Prostate gland (tissue), 2 donors: ENCODE measurements at regions not wholly inside any gene's neighbourhood (a gene's known extent, or its start where the extent isn't known, plus 50 kb on each side); places are given as distances from the start of the nearest gene placed in this dataset.

ENCODE experiments used
- DNase-seq: peaks from one replicate; pipeline ENCODE4 v3.0.0-alpha.2; 2019; ENCODE audit warnings: low spot score
- H3K27ac ChIP-seq, 2 donors: fragments of 200-600 bp; sonication (generic); 2 replicates each; pipeline ENCODE4 v1.5.1; 2017 to 2019
- H3K27me3 ChIP-seq: fragments of 200-600 bp; sonication (generic); replicated peaks from 2 replicates; pipeline ENCODE4 v1.5.1; 2019; ENCODE audit not compliant: insufficient read depth
- H3K36me3 ChIP-seq, 2 donors: fragments of 200-600 bp; sonication (generic); 1 replicate in 1 of 2; 2 replicates in 1 of 2; pipeline versions ENCODE4 v1.5.1 to v1.8.1; 2017 to 2019
- H3K4me1 ChIP-seq: fragments of 200-600 bp; sonication (generic); replicated peaks from 2 replicates; pipeline ENCODE4 v1.5.1; 2019
- H3K4me3 ChIP-seq, 2 donors: fragments of 200-600 bp; sonication (generic); 2 replicates each; pipeline ENCODE4 v1.5.1; 2017 to 2019
- H3K9me3 ChIP-seq: fragments of 200-600 bp; sonication (generic); 2 replicates; pipeline ENCODE4 v1.5.1; 2017
- POLR2A ChIP-seq: fragments of 450-650 bp; IDR thresholded peaks from one replicate; pipeline ENCODE4 v1.6.1; 2016; ENCODE audit warnings: antibody characterized with exemption, mild to moderate bottlenecking
- POLR2AphosphoS5 ChIP-seq: sonication (generic); formaldehyde crosslinking; IDR thresholded peaks from one replicate; pipeline ENCODE4 v1.6.1; 2017; ENCODE audit warnings: antibody characterized with exemption
- WGBS: methylation state at CpG from one replicate; pipeline ENCODE4 v1.1.5; 2018; 5-methylcytosine and 5-hydroxymethylcytosine counted together
- intact Hi-C: fragments of 100-400 bp; cut with DNase I; formaldehyde crosslinking; loops from one replicate; pipeline ENCODE4 v1.14.2; 2022
- TF ChIP-seq, protein P1 (sequence below), 4 experiments: fragments of 200-600 bp in 2 of 4; fragments of 450-650 bp in 2 of 4; sonication (generic) in 2 of 4; IDR thresholded peaks; 1 replicate in 3 of 4; 2 replicates in 1 of 4; pipeline ENCODE4 v1.5.1; 2016 to 2019; ENCODE audit warnings: antibody characterized with exemption in 4 of 4, mild to moderate bottlenecking in 2 of 4, moderate library complexity in 2 of 4

DNA sequence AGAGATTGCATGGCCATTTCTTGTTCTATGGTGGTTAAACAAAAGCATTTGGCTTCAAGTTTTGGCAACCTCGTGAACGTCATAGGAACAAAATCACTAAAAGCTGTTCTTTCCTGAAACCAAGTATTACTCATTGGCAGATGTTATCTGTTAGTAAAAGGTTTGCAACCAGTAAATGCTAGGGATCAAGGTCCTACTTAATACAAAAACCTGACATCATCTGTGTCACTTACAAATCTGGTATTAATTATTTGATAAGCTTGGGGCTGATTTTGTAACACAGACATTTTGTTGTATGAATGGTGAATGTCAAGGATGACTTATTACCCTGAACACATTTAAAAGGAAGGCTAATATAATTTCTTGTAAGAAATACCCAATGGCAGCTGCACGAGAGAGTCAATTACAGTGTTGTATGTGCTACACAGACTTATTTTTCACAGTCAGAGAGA lies 486.4 kb upstream of the ZNF608 start:
- no peaks in the 10 kb centered on the region for H3K9me3 ChIP-seq
- intact Hi-C loops: no loop called here
- no peaks in the 10 kb centered on the region for H3K27me3 ChIP-seq
- H3K4me1 ChIP-seq: no peaks in the 10 kb centered on the region
- no peaks in the 10 kb centered on the region for H3K36me3 ChIP-seq
- WGBS: 30% methylated on average over 3 of the region's 3 CpGs
- DNase-seq: no peak
- TF ChIP-seq POLR2A (no peak), POLR2AphosphoS5 (no peak)
- TF ChIP-seq, protein P1, sequence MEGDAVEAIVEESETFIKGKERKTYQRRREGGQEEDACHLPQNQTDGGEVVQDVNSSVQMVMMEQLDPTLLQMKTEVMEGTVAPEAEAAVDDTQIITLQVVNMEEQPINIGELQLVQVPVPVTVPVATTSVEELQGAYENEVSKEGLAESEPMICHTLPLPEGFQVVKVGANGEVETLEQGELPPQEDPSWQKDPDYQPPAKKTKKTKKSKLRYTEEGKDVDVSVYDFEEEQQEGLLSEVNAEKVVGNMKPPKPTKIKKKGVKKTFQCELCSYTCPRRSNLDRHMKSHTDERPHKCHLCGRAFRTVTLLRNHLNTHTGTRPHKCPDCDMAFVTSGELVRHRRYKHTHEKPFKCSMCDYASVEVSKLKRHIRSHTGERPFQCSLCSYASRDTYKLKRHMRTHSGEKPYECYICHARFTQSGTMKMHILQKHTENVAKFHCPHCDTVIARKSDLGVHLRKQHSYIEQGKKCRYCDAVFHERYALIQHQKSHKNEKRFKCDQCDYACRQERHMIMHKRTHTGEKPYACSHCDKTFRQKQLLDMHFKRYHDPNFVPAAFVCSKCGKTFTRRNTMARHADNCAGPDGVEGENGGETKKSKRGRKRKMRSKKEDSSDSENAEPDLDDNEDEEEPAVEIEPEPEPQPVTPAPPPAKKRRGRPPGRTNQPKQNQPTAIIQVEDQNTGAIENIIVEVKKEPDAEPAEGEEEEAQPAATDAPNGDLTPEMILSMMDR (IDR thresholded peaks at IDR 0.05): no peak
- no peak overlapping the region for H3K4me3 ChIP-seq
- H3K27ac ChIP-seq: no peak overlapping the region

DNA sequence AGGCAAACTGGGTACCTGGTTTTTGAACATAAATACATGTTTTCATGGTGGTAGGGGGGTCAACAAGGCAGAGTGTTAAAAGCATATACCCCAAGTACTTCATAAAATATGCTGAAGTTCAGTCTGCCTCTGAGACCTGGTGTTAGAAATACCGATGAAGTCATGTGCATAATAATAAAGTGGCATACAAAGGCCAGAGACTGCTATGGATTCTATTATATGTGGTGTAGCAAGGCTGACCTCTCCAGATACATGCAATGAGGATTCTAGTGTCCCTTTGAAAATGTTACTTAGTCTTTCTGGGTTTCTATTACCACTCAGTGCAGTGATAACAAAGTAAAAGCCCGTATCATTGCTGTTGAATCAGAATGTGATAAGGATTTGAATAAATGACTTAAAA lies 487.5 kb upstream of the ZNF608 start:
- TF ChIP-seq POLR2AphosphoS5: no peak
- TF ChIP-seq, protein P1 (IDR thresholded peaks at IDR 0.05): no peak
- no peak for TF ChIP-seq POLR2A
- Histone ChIP-seq H3K4me3 (no peak overlapping the region), H3K27ac (no peak overlapping the region), H3K36me3 (no peaks in the 10 kb centered on the region), H3K4me1 (no peaks in the 10 kb centered on the region), H3K9me3 (no peaks in the 10 kb centered on the region), H3K27me3 (no peaks in the 10 kb centered on the region)
- intact Hi-C loops: no loop called here
- DNase-seq: no peak
- WGBS: 93% methylated on average over 2 of the region's 2 CpGs

DNA sequence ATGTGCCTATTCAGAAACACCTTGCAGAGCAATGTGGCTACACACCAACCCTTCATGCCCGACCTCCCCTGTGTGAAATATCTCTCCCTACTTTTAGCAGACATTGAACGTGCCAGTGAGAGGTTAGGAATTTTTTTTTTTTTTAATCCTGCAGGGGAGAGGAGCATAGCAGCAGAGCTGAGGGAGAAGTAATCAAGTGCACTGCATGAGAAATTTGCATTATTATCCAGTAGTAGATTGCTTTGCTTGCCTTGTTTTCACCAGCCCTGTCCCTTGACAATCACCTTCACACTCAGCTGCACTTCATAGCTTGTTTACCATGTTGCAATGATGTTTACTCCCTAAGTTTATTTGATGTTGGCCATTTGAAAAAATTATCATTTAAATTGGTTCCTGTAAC lies 489.6 kb upstream of the ZNF608 start:
- Histone ChIP-seq H3K9me3 (no peaks in the 10 kb centered on the region), H3K4me1 (no peaks in the 10 kb centered on the region), H3K27me3 (no peaks in the 10 kb centered on the region), H3K27ac (no peak overlapping the region), H3K4me3 (no peak overlapping the region), H3K36me3 (no peaks in the 10 kb centered on the region)
- TF ChIP-seq, protein P1 (IDR thresholded peaks at IDR 0.05): no peak
- TF ChIP-seq POLR2AphosphoS5: no peak
- no peak for TF ChIP-seq POLR2A
- WGBS: 82% methylated on average over 2 of the region's 2 CpGs
- intact Hi-C loops: no loop called here
- DNase-seq: no peak

DNA sequence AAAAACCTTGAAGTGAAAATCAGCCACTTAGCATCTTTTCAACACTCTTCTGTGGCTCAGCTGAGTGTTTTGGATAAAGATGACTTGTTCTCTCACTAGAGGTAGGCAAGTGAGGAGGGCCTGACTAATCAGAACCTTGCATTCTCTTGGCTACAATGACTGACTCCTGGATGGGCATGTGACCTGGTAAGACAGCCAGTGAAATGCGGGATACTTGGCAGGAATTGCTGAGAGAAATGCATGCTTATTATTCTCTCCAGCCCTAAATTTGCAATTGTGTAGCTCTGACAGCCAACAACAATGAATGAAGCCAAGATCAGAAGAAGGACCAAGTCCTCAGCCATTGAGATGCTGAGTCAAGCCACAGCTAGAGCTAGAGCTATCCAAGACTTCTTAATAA lies 490.5 kb upstream of the ZNF608 start:
- H3K36me3 ChIP-seq: no peaks in the 10 kb centered on the region
- no peak overlapping the region for H3K4me3 ChIP-seq
- DNase-seq: no peak
- no peak overlapping the region for H3K27ac ChIP-seq
- H3K4me1 ChIP-seq: no peaks in the 10 kb centered on the region
- H3K27me3 ChIP-seq: no peaks in the 10 kb centered on the region
- no peaks in the 10 kb centered on the region for H3K9me3 ChIP-seq
- WGBS: 73% methylated on average over 1 of the region's 1 CpG
- intact Hi-C loops: no loop called here
- no peak for TF ChIP-seq POLR2AphosphoS5

DNA sequence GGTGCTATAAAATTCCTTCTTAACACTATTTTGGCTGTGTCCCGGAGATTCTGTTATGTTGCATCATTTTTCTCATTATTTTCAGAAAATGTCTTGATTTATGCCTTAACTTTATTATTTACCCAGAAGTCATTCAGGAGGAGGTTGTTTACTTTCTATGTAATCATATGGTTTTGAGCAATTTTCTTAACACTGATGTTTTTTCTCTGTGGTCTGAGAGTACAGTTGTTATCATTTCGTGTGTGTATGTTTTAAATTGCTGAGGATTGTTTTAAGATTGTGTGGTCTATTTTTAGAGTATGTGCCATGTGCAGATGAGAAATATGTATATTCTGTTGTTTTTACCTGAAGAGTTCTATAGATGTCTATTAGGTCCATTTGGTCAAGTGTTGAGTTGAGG lies 498.1 kb upstream of the ZNF608 start:
- Histone ChIP-seq H3K9me3 (no peaks in the 10 kb centered on the region), H3K36me3 (no peaks in the 10 kb centered on the region), H3K4me3 (no peak overlapping the region), H3K4me1 (no peaks in the 10 kb centered on the region), H3K27me3 (no peaks in the 10 kb centered on the region), H3K27ac (no peak overlapping the region)
- no peak for DNase-seq
- 90% methylated on average over 2 of the region's 2 CpGs for WGBS
- TF ChIP-seq POLR2A: no peak
- no peak for TF ChIP-seq POLR2AphosphoS5
- TF ChIP-seq, protein P1 (IDR thresholded peaks at IDR 0.05): no peak
- intact Hi-C loops: no loop called here
